ENCODE measurements at regions not wholly inside any gene's neighbourhood (a gene's known extent, or its start where the extent isn't known, plus 50 kb on each side); places are given as distances from the start of the nearest gene placed in this dataset.

- TF ChIP-seq CTCF (IDR thresholded peaks at IDR 0.05; ENCODE audit: extremely low read depth in 1 of 2, insufficient read depth in 1 of 2, low read depth in 1 of 2, low read length in 2 of 2) (no peak), POLR2A (IDR thresholded peaks at IDR 0.05; ENCODE audit: low read depth, low read length) (no peak), POLR2AphosphoS5 (IDR thresholded peaks at IDR 0.05; ENCODE audit: insufficient read depth, low read depth, low read length) (no peak), EZH2 (IDR thresholded peaks at IDR 0.05; ENCODE audit: borderline replicate concordance, low read depth, low read length, severe bottlenecking) (no peak), JUN (IDR thresholded peaks at IDR 0.05; ENCODE audit: borderline replicate concordance, insufficient read depth, insufficient read length, low read depth) (no peak), FOS (IDR thresholded peaks at IDR 0.05; ENCODE audit: borderline replicate concordance, insufficient read depth, low read length) (no peak), MYC (IDR thresholded peaks at IDR 0.05; ENCODE audit: low read depth, low read length) (no peak), GATA2 (IDR thresholded peaks at IDR 0.05; ENCODE audit: insufficient read depth, insufficient read length, low read depth, low read length) (no peak), MAX (IDR thresholded peaks at IDR 0.05; ENCODE audit: insufficient read depth, insufficient read length) (no peak)
Measured at GRCh38 chr21:38965241-38965640, 159.5 kb downstream of the ETS2 start.

Data from endothelial cell of umbilical vein (primary cell).